Activated naive CD4-positive, alpha-beta T cell treated with anti-CD3 and anti-CD28 coated beads for 36 hours (primary cell): ENCODE measurements at regions not wholly inside any gene's neighbourhood (a gene's known extent, or its start where the extent isn't known, plus 50 kb on each side); places are given as distances from the start of the nearest gene placed in this dataset.
A peak's percentile ranks its signal among the peaks of the same experiment; 100 is the strongest.
"Not testable (repeated sequence)": the region's sequence is repeated elsewhere in the genome, so short reads cannot be mapped to it uniquely, and the experiment has no call there.

Experiments
- CTCF ChIA-PET: fragments of 350-600 bp; sonication (Branson Sonifier 250); formaldehyde crosslinking; loops from one replicate; lab custom pipeline; 2021; ENCODE audit warnings: antibody characterized with exemption; lab: Charles Lee
- DNase-seq: peaks from one replicate; pipeline ENCODE4 v3.0.0-alpha.2; 2020
- H3K27ac Mint-ChIP-seq: one replicate; pipeline ENCODE4 v1.8.0; 2021; ENCODE audit warnings: mild to moderate bottlenecking, mixed read lengths
- H3K27me3 Mint-ChIP-seq: one replicate; pipeline ENCODE4 v1.8.0; 2021; ENCODE audit warnings: low read depth, mixed read lengths
- H3K36me3 Mint-ChIP-seq: one replicate; pipeline ENCODE4 v1.8.0; 2021; ENCODE audit warnings: low read depth, mixed read lengths
- H3K4me1 Mint-ChIP-seq: one replicate; pipeline ENCODE4 v1.8.0; 2021; ENCODE audit warnings: low read depth, mixed read lengths
- H3K4me3 Mint-ChIP-seq: one replicate; pipeline ENCODE4 v1.8.0; 2021; ENCODE audit warnings: mild to moderate bottlenecking, moderate library complexity, mixed read lengths
- H3K9me3 Mint-ChIP-seq: one replicate; pipeline ENCODE4 v1.8.0; 2021; ENCODE audit warnings: mixed read lengths
- intact Hi-C: fragments of 100-400 bp; cut with micrococcal nuclease; formaldehyde crosslinking; loops from one replicate; pipeline ENCODE4 v1.15.1; 2023

- DNase-seq, result peak; percentile 73
- CTCF ChIA-PET, intact Hi-C loops, H3K36me3 Mint-ChIP-seq, H3K4me3 Mint-ChIP-seq, H3K27me3 Mint-ChIP-seq, H3K9me3 Mint-ChIP-seq, H3K4me1 Mint-ChIP-seq, H3K27ac Mint-ChIP-seq: not testable (repeated sequence)
Observed at GRCh38 chr9:65223986-65224385, 61.0 kb downstream of the FOXD4L5 start.

GRCh38 chr9:65208834-65209233 lies 76.2 kb downstream of the FOXD4L5 start:
- H3K27ac Mint-ChIP-seq, DNase-seq, H3K36me3 Mint-ChIP-seq, H3K4me3 Mint-ChIP-seq, H3K4me1 Mint-ChIP-seq, H3K9me3 Mint-ChIP-seq, intact Hi-C loops, H3K27me3 Mint-ChIP-seq, CTCF ChIA-PET: not testable (repeated sequence)

GRCh38 chr9:65207273-65207672 lies 77.7 kb downstream of the FOXD4L5 start:
- intact Hi-C loops, H3K4me1 Mint-ChIP-seq, CTCF ChIA-PET, H3K36me3 Mint-ChIP-seq, H3K4me3 Mint-ChIP-seq, H3K27ac Mint-ChIP-seq, H3K9me3 Mint-ChIP-seq, DNase-seq, H3K27me3 Mint-ChIP-seq: not testable (repeated sequence)

- H3K27ac Mint-ChIP-seq, CTCF ChIA-PET, intact Hi-C loops, H3K27me3 Mint-ChIP-seq, H3K9me3 Mint-ChIP-seq, H3K4me1 Mint-ChIP-seq, DNase-seq, H3K4me3 Mint-ChIP-seq, H3K36me3 Mint-ChIP-seq: not testable (repeated sequence)
Observed at GRCh38 chr9:65205853-65206252, 79.2 kb downstream of the FOXD4L5 start.

GRCh38 chr9:65195781-65196180 lies 89.2 kb downstream of the FOXD4L5 start:
- H3K4me1 Mint-ChIP-seq, H3K4me3 Mint-ChIP-seq, CTCF ChIA-PET, H3K27ac Mint-ChIP-seq, DNase-seq, intact Hi-C loops, H3K36me3 Mint-ChIP-seq, H3K9me3 Mint-ChIP-seq, H3K27me3 Mint-ChIP-seq: not testable (repeated sequence)

- H3K4me3 Mint-ChIP-seq, H3K27ac Mint-ChIP-seq, H3K9me3 Mint-ChIP-seq, H3K4me1 Mint-ChIP-seq, intact Hi-C loops, CTCF ChIA-PET, H3K27me3 Mint-ChIP-seq, H3K36me3 Mint-ChIP-seq: not testable (repeated sequence)
- DNase-seq, result peak; percentile 3
Observed at GRCh38 chr9:65155937-65156336, 129.1 kb downstream of the FOXD4L5 start.
